SK-N-SH (cell line): ENCODE measurements at regions not wholly inside any gene's neighbourhood (a gene's known extent, or its start where the extent isn't known, plus 50 kb on each side); places are given as distances from the start of the nearest gene placed in this dataset.

Source experiments
- CTCF ChIA-PET: fragments of 300-600, 350-600 bp; formaldehyde crosslinking; extraction: SDS; loops from one replicate; lab custom pipeline; 2021; lab: Yijun Ruan, JAX
- POLR2A ChIA-PET: fragments of 350-600 bp; sonication (Branson Sonifier 250); formaldehyde crosslinking; extraction: SDS; loops from one replicate; lab custom pipeline; 2020; ENCODE audit warnings: antibody characterized with exemption, inconsistent platforms; lab: Yijun Ruan, JAX
- DNase-seq: peaks from one replicate; pipeline ENCODE4 v3.0.0; 2012
- H2AFZ ChIP-seq: fragments of 200-600 bp; sonication (generic); 2 replicates; pipeline ENCODE4 v1.8.1; 2016; ENCODE audit warnings: antibody characterized with exemption, mild to moderate bottlenecking, low read depth
- H3F3A ChIP-seq: fragments of 200-600 bp; sonication (generic); replicated peaks from 2 replicates; pipeline ENCODE3; 2016; ENCODE audit warnings: antibody characterized with exemption, mild to moderate bottlenecking; ENCODE audit not compliant: insufficient read depth
- H3K27ac ChIP-seq, 2 experiments: fragments of 200-500 bp in 1 of 2; fragments of 200-600 bp in 1 of 2; sonication (Bioruptor generic) in 1 of 2; sonication (generic), shearing (Covaris generic) in 1 of 2; 2 replicates each; pipeline versions ENCODE4 v1.5.1 to v1.6.1; 2014 to 2016; ENCODE audit warnings: low read depth in 2 of 2, inconsistent platforms in 1 of 2, low read length in 1 of 2, mild to moderate bottlenecking in 1 of 2, mixed read lengths in 1 of 2
- H3K27me3 ChIP-seq: fragments of 200-600 bp; sonication (generic), shearing (Covaris generic); 2 replicates; pipeline ENCODE4 v1.6.1; 2016; ENCODE audit warnings: mixed run types; ENCODE audit not compliant: insufficient read depth
- H3K36me3 ChIP-seq, 2 experiments: fragments of 200-500 bp in 1 of 2; fragments of 200-600 bp in 1 of 2; sonication (Bioruptor generic) in 1 of 2; sonication (generic) in 1 of 2; replicated peaks in 1 of 2; 2 replicates each; pipeline versions ENCODE3 to v1.5.1; 2014 to 2016; ENCODE audit warnings: low read length in 1 of 2, mild to moderate bottlenecking in 1 of 2; ENCODE audit not compliant: insufficient read depth in 2 of 2, control insufficient read depth in 1 of 2
- H3K4me1 ChIP-seq, 2 experiments: fragments of 200-500 bp in 1 of 2; fragments of 200-600 bp in 1 of 2; sonication (Bioruptor generic) in 1 of 2; sonication (generic), shearing (Covaris generic) in 1 of 2; 2 replicates each; pipeline versions ENCODE4 v1.5.1 to v1.6.1; 2014 to 2016; ENCODE audit warnings: low read depth in 1 of 2, low read length in 1 of 2, mixed run types in 1 of 2; ENCODE audit not compliant: insufficient read depth in 2 of 2, control insufficient read depth in 1 of 2
- H3K4me2 ChIP-seq: fragments of 200-600 bp; sonication (generic), shearing (Covaris generic); 2 replicates; pipeline ENCODE4 v1.6.1; 2017; ENCODE audit warnings: mixed run types
- H3K4me3 ChIP-seq, 2 experiments: fragments of 200-500 bp in 1 of 2; fragments of 200-600 bp in 1 of 2; sonication (Bioruptor generic) in 1 of 2; sonication (generic), shearing (Covaris generic) in 1 of 2; 2 replicates each; pipeline versions ENCODE4 v1.5.1 to v1.8.1; 2014 to 2016; ENCODE audit warnings: low read depth in 2 of 2, inconsistent platforms in 1 of 2, low read length in 1 of 2, mild to moderate bottlenecking in 1 of 2, mixed read lengths in 1 of 2, moderate library complexity in 1 of 2
- H3K79me2 ChIP-seq: fragments of 200-600 bp; sonication (generic); 2 replicates; pipeline ENCODE4 v1.8.1; 2017; ENCODE audit warnings: mild to moderate bottlenecking; ENCODE audit not compliant: insufficient read depth
- H3K9ac ChIP-seq: fragments of 200-600 bp; sonication (generic); 2 replicates; pipeline ENCODE4 v1.6.1; 2017; ENCODE audit warnings: mixed run types
- H3K9me2 ChIP-seq: fragments of 200-600 bp; sonication (generic); 2 replicates; pipeline ENCODE4 v1.6.1; 2017; ENCODE audit warnings: mixed run types
- H3K9me3 ChIP-seq: fragments of 200-600 bp; sonication (generic); 2 replicates; pipeline ENCODE4 v1.6.1; 2017; ENCODE audit warnings: mixed run types, mild to moderate bottlenecking, moderate library complexity
- H4K20me1 ChIP-seq: fragments of 200-600 bp; sonication (generic); 2 replicates; pipeline ENCODE4 v1.6.1; 2017; ENCODE audit warnings: mild to moderate bottlenecking, mixed run types; ENCODE audit not compliant: insufficient read depth
- EP300 ChIP-seq, 2 experiments: IDR thresholded peaks; 2 replicates each; pipeline versions ENCODE4 v1.4.0 to v1.6.1; 2012; ENCODE audit warnings: borderline replicate concordance in 1 of 2, low read depth in 1 of 2, low read length in 1 of 2
- EZH2phosphoT487 ChIP-seq: fragments of 200-600 bp; sonication (generic); IDR thresholded peaks from 2 replicates; pipeline ENCODE4 v1.6.1; 2017; ENCODE audit warnings: low read depth, mixed run types, mild to moderate bottlenecking, antibody characterized with exemption, moderate library complexity, borderline replicate concordance
- FOSL2 ChIP-seq: IDR thresholded peaks from 2 replicates; pipeline ENCODE4 v1.4.0; 2012; ENCODE audit warnings: low read depth, mild to moderate bottlenecking, moderate library complexity, borderline replicate concordance
- FOXJ3 ChIP-seq: sonication (generic); formaldehyde crosslinking; IDR thresholded peaks from 2 replicates; pipeline ENCODE4 v1.5.1; 2020; ENCODE audit warnings: mild to moderate bottlenecking, missing genetic modification reagents
- FOXM1 ChIP-seq: IDR thresholded peaks from 2 replicates; pipeline ENCODE4 v1.4.0; 2012; ENCODE audit warnings: low read depth, mild to moderate bottlenecking
- GABPA ChIP-seq: IDR thresholded peaks from 2 replicates; pipeline ENCODE4 v1.4.0; 2012; ENCODE audit warnings: low read depth, mild to moderate bottlenecking
- JUND ChIP-seq: IDR thresholded peaks from 2 replicates; pipeline ENCODE4 v1.4.0; 2012
- NRF1 ChIP-seq: IDR thresholded peaks from 2 replicates; pipeline ENCODE4 v1.6.1; 2012; ENCODE audit warnings: low read depth, mild to moderate bottlenecking, low read length
- POLR2AphosphoS5 ChIP-seq: IDR thresholded peaks from 2 replicates; pipeline ENCODE4 v1.6.1; 2012; ENCODE audit warnings: low read depth, low read length
- RAD21 ChIP-seq: IDR thresholded peaks from 2 replicates; pipeline ENCODE4 v1.6.1; 2012; ENCODE audit warnings: mild to moderate bottlenecking, low read length
- RCOR1 ChIP-seq: fragments of 150-350 bp; IDR thresholded peaks from 2 replicates; pipeline ENCODE4 v1.6.1; 2017; ENCODE audit warnings: antibody characterized with exemption, low read length
- REST ChIP-seq: IDR thresholded peaks from 2 replicates; pipeline ENCODE4 v1.6.1; 2012; ENCODE audit warnings: mild to moderate bottlenecking, low read depth, low read length, moderate library complexity
- SMC3 ChIP-seq: IDR thresholded peaks from 2 replicates; pipeline ENCODE4 v1.6.1; 2012; ENCODE audit warnings: low read depth, low read length, improper control_type of control experiment
- TCF12 ChIP-seq: IDR thresholded peaks from 2 replicates; pipeline ENCODE4 v1.4.0; 2012
- TEAD4 ChIP-seq: IDR thresholded peaks from 2 replicates; pipeline ENCODE4 v1.4.0; 2012; ENCODE audit warnings: mild to moderate bottlenecking, borderline replicate concordance; ENCODE audit not compliant: insufficient read depth
- ZBTB33 ChIP-seq: IDR thresholded peaks from 2 replicates; pipeline ENCODE4 v1.4.0; 2012; ENCODE audit warnings: low read depth, borderline replicate concordance
- WGBS: methylation state at CpG from one replicate; pipeline ENCODE4 v1.1.6; 2017; ENCODE audit warnings: low lambda C conversion rate; 5-methylcytosine and 5-hydroxymethylcytosine counted together
- TF ChIP-seq, protein P1 (sequence below): fragments of 200-600 bp; sonication (generic); IDR thresholded peaks from 2 replicates; pipeline ENCODE4 v1.6.1; 2017; ENCODE audit warnings: antibody characterized with exemption, mild to moderate bottlenecking, moderate library complexity

DNA sequence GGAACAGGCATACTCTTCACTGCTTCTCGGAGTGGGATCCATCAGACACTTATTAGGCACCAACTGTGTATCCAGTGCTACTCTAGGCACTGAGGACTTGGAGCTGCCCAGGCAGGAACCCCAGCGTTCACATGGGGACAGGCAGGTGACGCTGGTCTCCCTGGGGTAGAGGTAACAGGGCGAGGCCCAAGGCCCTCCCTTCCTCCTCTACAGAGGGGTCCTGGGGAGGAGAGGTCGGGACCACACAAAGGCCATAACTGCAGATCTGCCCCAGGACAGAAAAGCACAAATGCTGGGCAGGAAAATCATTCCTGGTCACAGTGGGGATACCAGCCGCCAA is 262.2 kb downstream of the BRD1 start:
- H3K4me3 ChIP-seq: no peak overlapping the region
- DNase-seq: no peak
- H3K9me2 ChIP-seq: no peaks in the 10 kb centered on the region
- WGBS: 0% methylated on average over 6 of the region's 6 CpGs
- no peak overlapping the region for H3K9ac ChIP-seq
- TF ChIP-seq POLR2AphosphoS5 (no peak), FOXM1 (no peak), NRF1 (no peak), JUND (no peak), FOXJ3 (CRISPR knock-in tag) (no peak), GABPA (no peak), FOSL2 (no peak), EZH2phosphoT487 (no peak)
- TF ChIP-seq, protein P1, sequence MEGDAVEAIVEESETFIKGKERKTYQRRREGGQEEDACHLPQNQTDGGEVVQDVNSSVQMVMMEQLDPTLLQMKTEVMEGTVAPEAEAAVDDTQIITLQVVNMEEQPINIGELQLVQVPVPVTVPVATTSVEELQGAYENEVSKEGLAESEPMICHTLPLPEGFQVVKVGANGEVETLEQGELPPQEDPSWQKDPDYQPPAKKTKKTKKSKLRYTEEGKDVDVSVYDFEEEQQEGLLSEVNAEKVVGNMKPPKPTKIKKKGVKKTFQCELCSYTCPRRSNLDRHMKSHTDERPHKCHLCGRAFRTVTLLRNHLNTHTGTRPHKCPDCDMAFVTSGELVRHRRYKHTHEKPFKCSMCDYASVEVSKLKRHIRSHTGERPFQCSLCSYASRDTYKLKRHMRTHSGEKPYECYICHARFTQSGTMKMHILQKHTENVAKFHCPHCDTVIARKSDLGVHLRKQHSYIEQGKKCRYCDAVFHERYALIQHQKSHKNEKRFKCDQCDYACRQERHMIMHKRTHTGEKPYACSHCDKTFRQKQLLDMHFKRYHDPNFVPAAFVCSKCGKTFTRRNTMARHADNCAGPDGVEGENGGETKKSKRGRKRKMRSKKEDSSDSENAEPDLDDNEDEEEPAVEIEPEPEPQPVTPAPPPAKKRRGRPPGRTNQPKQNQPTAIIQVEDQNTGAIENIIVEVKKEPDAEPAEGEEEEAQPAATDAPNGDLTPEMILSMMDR: no peak
- no peaks in the 10 kb centered on the region for H3F3A ChIP-seq
- no peak overlapping the region for H2AFZ ChIP-seq
- ChIA-PET POLR2A (no interaction called here), CTCF (no interaction called here)
- H3K4me2 ChIP-seq: no peak overlapping the region
- no peaks in the 10 kb centered on the region for H3K9me3 ChIP-seq
- H3K36me3 ChIP-seq: no peaks in the 10 kb centered on the region
- H3K27me3 ChIP-seq: peaks cover 4% of the 10 kb centered on the region; the same call in 1 of the 2 replicates
- no peaks in the 10 kb centered on the region for H3K79me2 ChIP-seq
- no peaks in the 10 kb centered on the region for H3K4me1 ChIP-seq
- H4K20me1 ChIP-seq: no peaks in the 10 kb centered on the region
- no peak overlapping the region for H3K27ac ChIP-seq

GRCh38 chr22:49564666-49565515 is 262.8 kb downstream of the BRD1 start:
- Histone ChIP-seq H3K9me3 (no peaks in the 10 kb centered on the region), H3K36me3 (no peaks in the 10 kb centered on the region), H3K4me3 (no peak overlapping the region), H3K4me2 (no peak overlapping the region), H3K27ac (no peak overlapping the region), H4K20me1 (no peaks in the 10 kb centered on the region), H3F3A (no peaks in the 10 kb centered on the region), H2AFZ (no peak overlapping the region), H3K27me3 (peaks cover 4% of the 10 kb centered on the region; the same call in 1 of the 2 replicates), H3K9ac (no peak overlapping the region), H3K4me1 (no peaks in the 10 kb centered on the region), H3K9me2 (no peaks in the 10 kb centered on the region), H3K79me2 (no peaks in the 10 kb centered on the region)
- POLR2A ChIA-PET: no interaction called here
- WGBS: 50% methylated on average over 20 of the region's 28 CpGs
- no peak for DNase-seq
- CTCF ChIA-PET: no interaction called here
- TF ChIP-seq, protein P1: no peak
- TF ChIP-seq SMC3: no peak
- no peak for TF ChIP-seq RAD21
- no peak for TF ChIP-seq TEAD4
- no peak for TF ChIP-seq EZH2phosphoT487
- no peak for TF ChIP-seq TCF12
- no peak for TF ChIP-seq RCOR1
- no peak for TF ChIP-seq ZBTB33
- no peak for TF ChIP-seq EP300 (IDR thresholded peaks at IDR 0.05; ENCODE audit: borderline replicate concordance in 1 of 2, low read depth in 1 of 2, low read length in 1 of 2)
- TF ChIP-seq REST: no peak
